Chondrocyte (in vitro differentiated cells): ENCODE measurements at regions not wholly inside any gene's neighbourhood (a gene's known extent, or its start where the extent isn't known, plus 50 kb on each side); places are given as distances from the start of the nearest gene placed in this dataset.

Experiments used
- DNase-seq: peaks from one replicate; pipeline ENCODE4 v3.0.0; 2021; ENCODE audit warnings: mixed read lengths, low spot score
- H3K27ac Mint-ChIP-seq: one replicate; pipeline ENCODE4 v1.8.0; 2021; ENCODE audit warnings: mild to moderate bottlenecking, moderate library complexity, mixed read lengths; ENCODE audit not compliant: unreplicated experiment
- H3K27me3 Mint-ChIP-seq: 2 replicates; pipeline ENCODE4 v1.8.0; 2021; ENCODE audit warnings: low read depth, mixed read lengths
- H3K36me3 Mint-ChIP-seq: 2 replicates; pipeline ENCODE4 v1.8.0; 2021; ENCODE audit warnings: low read depth, mixed read lengths
- H3K4me1 Mint-ChIP-seq: 2 replicates; pipeline ENCODE4 v1.8.0; 2021; ENCODE audit warnings: low read depth, mild to moderate bottlenecking, mixed read lengths
- H3K4me3 Mint-ChIP-seq: one replicate; pipeline ENCODE4 v1.8.0; 2021; ENCODE audit warnings: mild to moderate bottlenecking, moderate library complexity, mixed read lengths; ENCODE audit not compliant: unreplicated experiment
- H3K9me3 Mint-ChIP-seq: 2 replicates; pipeline ENCODE4 v1.8.0; 2021; ENCODE audit warnings: low read depth, mixed read lengths
- CTCF ChIP-seq: fragments of 200-600 bp; sonication (generic); IDR thresholded peaks from 2 replicates; pipeline ENCODE4 v1.5.0; 2021; ENCODE audit warnings: antibody characterized with exemption, mild to moderate bottlenecking, moderate library complexity

GRCh38 chr2:37553411-37554154 is 117.9 kb downstream of the CDC42EP3 start:
- peaks cover 2% of the 10 kb centered on the region for H3K4me1 Mint-ChIP-seq
- TF ChIP-seq CTCF = no peak
- H3K36me3 Mint-ChIP-seq = no peaks in the 10 kb centered on the region
- no peak overlapping the region for H3K4me3 Mint-ChIP-seq
- no peak for DNase-seq
- no peaks in the 10 kb centered on the region for H3K9me3 Mint-ChIP-seq
- H3K27ac Mint-ChIP-seq = no peak overlapping the region
- no peaks in the 10 kb centered on the region for H3K27me3 Mint-ChIP-seq

GRCh38 chr2:37554155-37554510 is 117.3 kb downstream of the CDC42EP3 start:
- no peak for TF ChIP-seq CTCF
- Mint-ChIP-seq H3K4me1 (peaks cover 5% of the 10 kb centered on the region), H3K9me3 (no peaks in the 10 kb centered on the region), H3K36me3 (no peaks in the 10 kb centered on the region), H3K4me3 (no peak overlapping the region), H3K27me3 (no peaks in the 10 kb centered on the region), H3K27ac (no peak overlapping the region)
- DNase-seq = no peak

GRCh38 chr2:37554687-37555086 is 116.8 kb downstream of the CDC42EP3 start:
- H3K9me3 Mint-ChIP-seq = no peaks in the 10 kb centered on the region
- no peaks in the 10 kb centered on the region for H3K36me3 Mint-ChIP-seq
- H3K4me1 Mint-ChIP-seq = peaks cover 5% of the 10 kb centered on the region
- no peak overlapping the region for H3K4me3 Mint-ChIP-seq
- DNase-seq = no peak
- H3K27me3 Mint-ChIP-seq = no peaks in the 10 kb centered on the region
- H3K27ac Mint-ChIP-seq = no peak overlapping the region
- TF ChIP-seq CTCF = no peak

GRCh38 chr2:37555457-37555856 is 116.0 kb downstream of the CDC42EP3 start:
- no peak for TF ChIP-seq CTCF
- Mint-ChIP-seq H3K9me3 (no peaks in the 10 kb centered on the region), H3K27me3 (no peaks in the 10 kb centered on the region)

GRCh38 chr2:37556256-37556655 is 115.2 kb downstream of the CDC42EP3 start:
- Mint-ChIP-seq H3K36me3 (no peaks in the 10 kb centered on the region), H3K9me3 (no peaks in the 10 kb centered on the region), H3K4me3 (no peak overlapping the region), H3K27ac (no peak overlapping the region), H3K27me3 (no peaks in the 10 kb centered on the region), H3K4me1 (peaks cover 8% of the 10 kb centered on the region)
- no peak for DNase-seq
- TF ChIP-seq CTCF = no peak

More at GRCh38 chr2:37555457-37555856, 116.0 kb downstream of the CDC42EP3 start:
- Mint-ChIP-seq H3K4me1 (peaks cover 5% of the 10 kb centered on the region), H3K36me3 (no peaks in the 10 kb centered on the region), H3K4me3 (no peak overlapping the region), H3K27ac (no peak overlapping the region)
- no peak for DNase-seq
